HG03432 (cell line): ENCODE measurements at regions not wholly inside any gene's neighbourhood (a gene's known extent, or its start where the extent isn't known, plus 50 kb on each side); places are given as distances from the start of the nearest gene placed in this dataset.

Experiments
- ATAC-seq: cut with Tn5 transposase; IDR thresholded peaks from one replicate; pipeline ENCODE4 v1.9.1; 2021; ENCODE audit warnings: mild to moderate bottlenecking, moderate library complexity; ENCODE audit not compliant: unreplicated experiment

DNA sequence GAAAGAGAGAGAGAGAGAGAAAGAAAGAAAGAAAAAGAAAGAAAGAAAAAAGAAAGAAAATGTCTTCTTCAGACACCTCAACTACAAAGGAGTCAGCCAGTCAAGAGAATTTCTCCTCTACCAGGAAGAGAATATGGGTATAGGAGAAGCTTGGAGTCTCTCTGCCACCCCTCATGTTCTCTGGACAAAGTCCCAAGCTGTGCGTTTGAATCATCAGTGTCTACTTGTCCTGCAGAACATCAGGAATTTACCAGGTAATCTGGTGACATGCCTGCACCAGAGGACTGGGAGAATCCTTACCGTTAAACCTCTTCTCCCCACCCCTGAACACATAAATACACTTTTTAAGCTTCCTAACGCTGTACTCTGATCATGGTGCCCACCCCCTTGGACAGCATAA is 119.5 kb downstream of the TM9SF2 start:
- ATAC-seq, result no peak

DNA sequence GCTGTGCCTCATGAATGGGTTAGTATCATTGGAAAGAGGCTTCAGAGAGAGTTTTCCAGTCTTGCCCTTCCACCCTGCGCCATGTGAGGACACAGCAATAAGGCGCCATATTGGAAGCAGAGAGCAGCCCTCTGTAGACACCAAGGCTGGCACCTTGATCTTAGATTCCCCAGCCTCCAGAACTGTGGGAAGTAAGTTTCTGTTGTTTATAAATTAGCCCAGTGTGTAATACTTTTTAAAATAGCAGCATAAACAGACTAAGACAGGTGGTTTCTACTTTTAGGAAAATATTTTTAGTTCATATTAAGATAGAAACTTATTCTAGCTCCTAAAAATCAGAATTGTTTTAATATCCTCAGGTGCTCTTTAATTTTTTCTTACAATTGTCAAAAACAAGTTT is 117.9 kb downstream of the TM9SF2 start:
- no peak for ATAC-seq

DNA sequence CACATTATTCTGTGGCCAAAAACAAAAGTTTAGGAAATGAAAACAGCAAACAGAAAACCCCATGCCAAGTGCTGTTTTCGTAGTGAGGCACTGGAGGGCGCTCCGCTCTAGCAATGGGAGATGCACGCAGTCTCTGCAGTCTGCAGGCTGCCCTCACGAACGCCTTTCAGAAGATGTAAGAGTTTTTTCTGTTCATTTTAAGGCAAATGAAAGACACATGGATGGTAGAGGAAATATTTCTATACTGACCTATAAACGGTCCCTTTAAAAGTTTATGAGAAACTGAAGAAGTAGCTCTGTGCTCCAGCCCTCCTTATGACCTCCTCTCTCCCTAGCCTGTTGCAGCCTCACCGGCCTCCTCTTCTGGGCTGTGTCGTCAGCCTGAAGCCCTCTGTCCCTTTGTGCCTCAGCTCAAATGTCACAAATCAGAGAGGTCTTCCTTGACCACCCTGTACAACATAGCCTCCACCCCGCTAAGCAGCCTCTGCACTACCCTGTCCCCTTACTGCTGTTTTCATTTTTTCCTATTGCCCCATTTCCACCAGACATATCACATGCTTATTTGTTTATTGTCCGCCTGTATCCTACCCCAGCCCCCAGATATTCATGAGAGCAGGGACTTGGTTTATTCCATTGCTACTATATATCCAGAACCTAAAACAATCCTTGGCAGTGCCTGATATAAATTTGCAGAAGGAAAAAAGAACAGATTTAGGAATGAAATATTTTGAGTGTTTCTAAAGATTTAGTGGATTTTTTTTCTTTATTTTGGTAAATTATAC is 116.4 kb downstream of the TM9SF2 start:
- peak; percentile 67 for ATAC-seq

DNA sequence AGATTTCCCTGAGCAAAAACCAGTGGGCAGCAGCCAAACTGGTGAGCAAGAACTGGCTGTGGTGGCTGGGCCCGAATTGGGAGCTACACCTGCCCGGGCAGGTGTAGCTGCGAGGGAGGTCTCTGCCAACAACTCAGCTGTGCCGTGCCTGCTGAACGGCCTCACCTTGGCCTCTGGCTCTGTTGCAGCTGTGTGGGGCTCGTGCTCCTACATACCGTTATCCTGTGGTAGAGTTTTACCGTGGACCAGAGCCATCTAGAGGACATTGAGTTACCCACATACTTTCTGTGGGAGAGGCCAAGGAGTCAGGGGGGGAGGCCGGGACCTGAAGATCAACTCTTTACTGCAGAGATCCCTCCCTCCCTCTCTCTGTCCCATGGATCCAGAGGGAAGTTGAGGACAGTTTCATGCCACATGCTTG is 113.2 kb downstream of the TM9SF2 start:
- ATAC-seq, result peak; percentile 74
